Fibroblast of skin of scalp (primary cell): ENCODE measurements at regions not wholly inside any gene's neighbourhood (a gene's known extent, or its start where the extent isn't known, plus 50 kb on each side); places are given as distances from the start of the nearest gene placed in this dataset.

Source experiments
- DNase-seq: peaks from one replicate; pipeline ENCODE4 v3.0.0-alpha.2; 2013

DNA sequence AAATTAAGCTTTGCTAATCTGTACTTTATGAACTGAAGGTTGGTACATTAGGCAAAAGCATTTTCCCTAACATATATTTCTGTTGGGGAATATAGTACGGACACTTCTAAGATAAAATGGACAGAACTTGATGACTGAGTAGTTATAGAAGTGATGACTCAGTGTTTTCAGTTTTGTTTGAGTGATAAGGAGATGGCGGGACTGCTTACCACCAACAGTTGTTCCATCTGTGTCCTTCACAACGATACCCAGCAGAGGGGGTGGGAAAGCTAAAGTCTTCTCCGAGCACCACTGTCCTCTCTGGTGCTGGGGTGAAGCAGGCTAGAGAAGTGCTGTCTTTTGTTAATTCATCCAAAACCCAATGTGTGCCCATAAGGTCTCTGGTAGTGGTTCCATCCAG is 195.8 kb downstream of the CD47 start:
- no peak for DNase-seq

DNA sequence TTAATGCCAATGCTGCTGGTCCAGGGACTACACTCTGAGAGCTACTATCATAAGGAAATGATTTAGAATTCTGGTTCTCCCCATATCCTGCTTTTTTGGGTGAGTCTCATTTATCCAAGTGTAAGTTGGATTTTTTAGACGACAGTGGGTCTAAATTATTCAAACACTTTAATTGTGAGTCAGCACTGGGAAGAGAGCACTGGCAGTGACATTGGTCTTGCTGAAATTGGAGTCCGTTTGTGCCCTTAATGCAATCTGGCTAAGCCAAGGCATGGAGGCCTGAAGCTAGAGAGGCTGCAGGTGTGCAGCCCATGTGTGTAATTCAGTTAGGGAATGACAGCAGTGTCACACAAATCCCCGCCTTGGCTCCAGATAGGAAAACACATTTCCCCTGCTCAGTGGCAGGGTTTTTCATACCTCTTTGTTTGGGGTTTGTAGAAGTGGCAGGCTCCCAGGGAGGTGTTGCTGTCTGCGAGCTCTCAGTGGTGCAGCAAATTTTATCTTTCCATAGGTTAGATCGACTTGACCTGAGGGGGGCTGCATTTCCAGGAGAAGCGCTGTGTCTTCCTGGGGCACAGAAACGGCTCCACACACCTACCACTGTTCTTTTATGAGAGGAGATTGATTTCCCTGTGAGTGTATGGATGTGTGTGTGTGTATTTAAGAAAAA is 197.7 kb downstream of the CD47 start:
- peak; percentile 80 for DNase-seq

GRCh38 chr3:107884719-107885460 is 205.9 kb downstream of the CD47 start:
- DNase-seq = peak; percentile 99

DNA sequence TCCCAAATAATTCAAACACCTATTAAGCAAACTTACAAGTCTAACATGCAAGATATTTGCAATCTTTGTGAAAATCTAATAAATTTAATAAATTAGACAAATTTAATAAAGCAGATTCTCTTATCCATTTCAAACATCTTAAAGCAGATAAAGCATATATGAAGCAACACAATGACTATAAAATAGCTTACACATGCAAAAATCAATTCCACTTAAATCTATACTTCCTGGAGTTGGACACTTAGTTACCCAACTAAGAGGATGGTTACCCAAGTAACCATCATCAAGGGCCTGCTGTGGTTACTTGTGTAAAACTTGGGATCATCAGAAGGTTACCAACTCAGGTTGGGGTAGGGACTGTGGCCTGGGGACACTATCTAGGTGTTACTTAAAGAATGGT is 206.8 kb downstream of the CD47 start:
- DNase-seq = no peak

DNA sequence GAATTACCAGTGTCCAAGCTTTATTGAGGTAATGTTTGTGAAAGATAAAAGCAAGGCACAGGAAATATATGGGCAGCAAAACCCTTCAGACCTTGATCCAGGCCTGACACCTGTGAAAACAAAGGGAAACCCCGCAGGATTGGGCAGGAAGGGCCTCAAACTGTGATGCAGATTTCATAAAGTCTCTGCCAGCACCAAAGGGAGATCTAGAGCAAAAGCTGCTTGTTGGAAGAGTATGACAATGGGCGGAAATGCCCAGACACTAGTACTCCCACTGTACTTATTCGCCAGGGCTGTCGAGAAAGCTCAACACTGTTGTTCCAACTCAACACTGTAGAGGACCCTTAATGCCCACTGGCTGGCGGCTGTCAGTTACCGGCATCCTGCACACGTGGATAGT is 207.9 kb downstream of the CD47 start:
- DNase-seq = no peak

DNA sequence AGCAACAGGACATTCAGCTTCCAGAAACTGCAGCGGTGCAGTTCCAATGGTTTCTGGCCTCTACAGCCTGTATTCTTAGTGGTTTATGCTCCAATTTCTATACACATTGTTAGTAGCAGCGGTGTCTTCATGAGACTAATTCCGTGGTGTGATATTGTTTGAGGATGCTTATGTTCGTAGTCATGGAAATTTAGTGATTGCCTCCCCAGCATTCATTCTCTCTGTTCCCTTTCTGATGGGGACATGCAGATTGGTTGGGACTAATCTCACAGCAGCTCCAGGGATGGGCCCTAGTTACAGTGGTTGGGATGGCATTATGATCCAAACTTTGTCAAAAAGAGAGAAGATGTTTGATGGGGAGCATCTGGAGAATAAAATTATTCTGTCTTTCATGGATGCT is 208.6 kb downstream of the CD47 start:
- no peak for DNase-seq

DNA sequence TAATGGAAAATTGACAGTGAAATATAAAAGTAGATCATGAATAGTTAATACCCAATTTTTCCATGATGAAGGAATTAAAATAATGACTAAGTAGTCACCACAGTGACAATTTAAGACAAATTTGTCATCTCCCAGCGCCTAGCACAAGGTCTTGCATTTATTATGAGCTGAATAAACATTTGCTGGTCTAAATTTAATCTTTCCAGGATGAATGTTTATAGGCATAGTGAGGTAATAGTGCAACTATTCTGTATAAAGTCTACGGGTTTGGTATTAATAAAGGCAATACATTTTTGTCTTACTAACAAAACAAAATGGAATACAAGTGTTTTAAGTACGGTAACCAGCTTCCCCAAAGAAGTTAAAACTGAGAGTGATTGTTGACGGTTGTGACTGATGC is 209.3 kb downstream of the CD47 start:
- peak; percentile 56 for DNase-seq

- DNase-seq = no peak
These were observed 210.1 kb downstream of the CD47 start for GRCh38 chr3:107880702-107881101.

GRCh38 chr3:107877936-107878335 is 212.9 kb downstream of the CD47 start:
- DNase-seq = peak; percentile 73

- DNase-seq = no peak
These were observed 219.7 kb downstream of the CD47 start for GRCh38 chr3:107870943-107871638.

GRCh38 chr3:107870096-107870495 is 220.7 kb downstream of the CD47 start:
- no peak for DNase-seq

GRCh38 chr3:107868449-107868848 is 222.4 kb downstream of the CD47 start:
- no peak for DNase-seq

GRCh38 chr3:107861904-107862303 is 228.9 kb downstream of the CD47 start:
- DNase-seq = no peak

DNA sequence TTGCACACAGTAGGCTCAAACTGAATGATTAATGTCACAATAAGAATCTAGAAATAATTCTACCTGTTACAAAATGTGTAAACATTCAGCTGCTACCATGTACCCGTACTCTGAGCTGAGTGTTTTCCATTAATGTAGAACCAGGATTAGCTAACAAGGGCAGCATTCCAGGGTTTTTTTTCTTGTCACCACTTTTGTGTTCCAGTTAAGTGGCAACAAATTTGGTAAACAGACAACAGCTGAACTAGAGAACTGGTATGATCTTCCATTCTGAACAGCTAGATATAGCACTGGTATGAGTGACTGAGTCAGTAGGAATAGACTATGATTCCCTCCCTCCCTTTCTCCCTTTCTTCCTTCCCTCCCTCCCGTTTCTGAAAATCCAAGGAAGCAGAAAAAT is 229.4 kb downstream of the CD47 start:
- no peak for DNase-seq
